Transverse colon (tissue), 4 donors: ENCODE measurements at regions not wholly inside any gene's neighbourhood (a gene's known extent, or its start where the extent isn't known, plus 50 kb on each side); places are given as distances from the start of the nearest gene placed in this dataset.

ENCODE experiments used
- DNase-seq: peaks from one replicate; pipeline ENCODE4 v3.0.0-alpha.2; 2019
- H3K27ac ChIP-seq, 4 donors: fragments of 200-600 bp; sonication (generic); 2 replicates each; pipeline ENCODE4 v1.5.1; 2016 to 2018; ENCODE audit warnings: inconsistent platforms in 4 of 4
- H3K27me3 ChIP-seq: fragments of 200-600 bp; sonication (generic); 2 replicates; pipeline ENCODE4 v1.5.1; 2017; ENCODE audit warnings: inconsistent platforms
- H3K36me3 ChIP-seq, 4 donors: fragments of 200-600 bp; sonication (generic); 2 replicates each; pipeline ENCODE4 v1.5.1; 2017 to 2019; ENCODE audit warnings: inconsistent platforms in 4 of 4
- H3K4me1 ChIP-seq, 4 donors: fragments of 200-600 bp; sonication (generic); 2 replicates each; pipeline ENCODE4 v1.5.1; 2017 to 2020; ENCODE audit warnings: inconsistent platforms in 4 of 4
- H3K4me3 ChIP-seq, 4 donors: fragments of 200-600 bp; sonication (generic); 1 replicate in 1 of 4; 2 replicates in 3 of 4; pipeline versions ENCODE4 v1.5.1 to v1.6.1; 2017 to 2019; ENCODE audit warnings: inconsistent platforms in 4 of 4
- H3K9me3 ChIP-seq, 2 donors: fragments of 200-600 bp; sonication (generic); 2 replicates each; pipeline ENCODE4 v1.5.1; 2017 to 2019; ENCODE audit warnings: inconsistent platforms in 2 of 2
- CTCF ChIP-seq, 5 experiments: fragments of 200-600 bp in 3 of 5; fragments of 450-650 bp in 2 of 5; sonication (generic) in 3 of 5; IDR thresholded peaks; 1 replicate in 2 of 5; 2 replicates in 3 of 5; pipeline ENCODE4 v1.5.1; 2016 to 2017; ENCODE audit warnings: antibody characterized with exemption in 5 of 5, inconsistent platforms in 3 of 5, mild to moderate bottlenecking in 2 of 5, moderate library complexity in 1 of 5
- EP300 ChIP-seq: sonication (generic); formaldehyde crosslinking; IDR thresholded peaks from one replicate; pipeline ENCODE4 v1.6.1; 2017; ENCODE audit warnings: antibody characterized with exemption, low read depth
- POLR2A ChIP-seq: fragments of 450-650 bp; IDR thresholded peaks from one replicate; pipeline ENCODE4 v1.6.1; 2016; ENCODE audit warnings: antibody characterized with exemption, mild to moderate bottlenecking, moderate library complexity
- POLR2AphosphoS5 ChIP-seq, 3 donors: sonication (generic); formaldehyde crosslinking; IDR thresholded peaks; one replicate each; pipeline ENCODE4 v1.6.1; 2016; ENCODE audit warnings: antibody characterized with exemption in 3 of 3
- WGBS, 2 donors: methylation state at CpG; one replicate each; pipeline ENCODE4 v1.1.5; 2018; ENCODE audit warnings: low coverage in 1 of 2; 5-methylcytosine and 5-hydroxymethylcytosine counted together
- in situ Hi-C, 4 donors: fragments of 200-750 bp; cut with MboI; loops; one replicate each; pipeline versions ENCODE4 v1.15.0 to v1.15.1; 2017; ENCODE audit warnings: low sequenced_read_pairs in 3 of 4, low pct_ligation_motif_present in 1 of 4, low pct_unique_long_range_greater_than_20kb in 1 of 4
- intact Hi-C: fragments of 100-400 bp; cut with DNase I; formaldehyde crosslinking; loops from one replicate; pipeline ENCODE4 v1.15.1; 2023; ENCODE audit warnings: low total_unique reads

- TF ChIP-seq EP300 = no peak
- H3K4me3 ChIP-seq = no peak overlapping the region
- no peaks in the 10 kb centered on the region for H3K27me3 ChIP-seq
- WGBS, 2 donors = 57 to 63% methylated on average over 5 of the region's 5 CpGs
- H3K27ac ChIP-seq = peak overlapping the region; percentile 37 to 63 (median 45)
- in situ Hi-C loops (loop anchor here in 3 of 4 donors (10.0 to 25.0 kb wide), 3 partner anchors 161 to 404 kb away; no protein-coding TSS in a partner anchor), intact Hi-C loops (loop anchor here (5.0 kb wide), 1 partner anchor 454 kb away; no protein-coding TSS in a partner anchor)
- peaks cover 4 to 21% (median 7%) of the 10 kb centered on the region in 4 donors for H3K4me1 ChIP-seq
- no peaks in the 10 kb centered on the region for H3K36me3 ChIP-seq
- no peaks in the 10 kb centered on the region for H3K9me3 ChIP-seq
- no peak for DNase-seq
These were observed 194.2 kb upstream of the C1QTNF7 start for GRCh38 chr4:15233626-15234025.

- H3K27me3 ChIP-seq = no peaks in the 10 kb centered on the region
- no peak for TF ChIP-seq POLR2A
- no peak for TF ChIP-seq CTCF (IDR thresholded peaks at IDR 0.05)
- no peak for TF ChIP-seq EP300
- TF ChIP-seq POLR2AphosphoS5 (IDR thresholded peaks at IDR 0.05) = no peak
- DNase-seq = no peak
- no peaks in the 10 kb centered on the region for H3K36me3 ChIP-seq
- in situ Hi-C loops (loop anchor here in 3 of 4 donors (10.0 to 25.0 kb wide), 3 partner anchors 161 to 403 kb away; no protein-coding TSS in a partner anchor), intact Hi-C loops (loop anchor here (5.0 kb wide), 1 partner anchor 453 kb away; no protein-coding TSS in a partner anchor)
- H3K4me3 ChIP-seq = no peak overlapping the region
- WGBS, 2 donors = 64% methylated on average over 7 of the region's 7 CpGs; no CpG with 5 or more reads in 1 of the 2 donors
- peak overlapping the region in 3 of 4 donors; percentile 37 to 63 (median 46) for H3K27ac ChIP-seq
- no peaks in the 10 kb centered on the region for H3K9me3 ChIP-seq
- peaks cover 4 to 21% (median 7%) of the 10 kb centered on the region in 4 donors for H3K4me1 ChIP-seq
These were observed 193.5 kb upstream of the C1QTNF7 start for GRCh38 chr4:15234116-15234855.

- Histone ChIP-seq H3K27ac (peak overlapping the region; percentile 25 to 63 (median 32)), H3K27me3 (no peaks in the 10 kb centered on the region), H3K9me3 (no peaks in the 10 kb centered on the region), H3K36me3 (no peaks in the 10 kb centered on the region), H3K4me3 (no peak overlapping the region), H3K4me1 (peaks cover 4 to 25% (median 7%) of the 10 kb centered on the region in 4 donors)
- 50 to 59% methylated on average over 2 of the region's 2 CpGs for WGBS, 2 donors
- in situ Hi-C loops = loop anchor here (5.0 to 25.0 kb wide), 4 partner anchors 160 to 403 kb away; no protein-coding TSS in a partner anchor
- intact Hi-C loops = loop anchor here (5.0 kb wide), 1 partner anchor 453 kb away; no protein-coding TSS in a partner anchor
- no peak for DNase-seq
- TF ChIP-seq EP300 (no peak), CTCF (IDR thresholded peaks at IDR 0.05) (no peak), POLR2A (no peak), POLR2AphosphoS5 (IDR thresholded peaks at IDR 0.05) (no peak)
These were observed 193.0 kb upstream of the C1QTNF7 start for GRCh38 chr4:15234856-15235126.

GRCh38 chr4:15235135-15235534 is 192.7 kb upstream of the C1QTNF7 start:
- no peaks in the 10 kb centered on the region for H3K9me3 ChIP-seq
- DNase-seq = no peak
- peak overlapping the region; percentile 25 to 63 (median 32) for H3K27ac ChIP-seq
- intact Hi-C loops = no loop called here
- H3K27me3 ChIP-seq = no peaks in the 10 kb centered on the region
- H3K4me3 ChIP-seq = no peak overlapping the region
- in situ Hi-C loops = loop anchor here (5.0 to 25.0 kb wide), 4 partner anchors 160 to 402 kb away; no protein-coding TSS in a partner anchor
- TF ChIP-seq POLR2AphosphoS5 (IDR thresholded peaks at IDR 0.05) (no peak), POLR2A (no peak), EP300 (no peak), CTCF (IDR thresholded peaks at IDR 0.05) (no peak)
- 50 to 64% methylated on average over 2 of the region's 2 CpGs for WGBS, 2 donors
- H3K36me3 ChIP-seq = no peaks in the 10 kb centered on the region
- H3K4me1 ChIP-seq = peaks cover 4 to 25% (median 7%) of the 10 kb centered on the region in 4 donors
